ENCODE measurements at regions not wholly inside any gene's neighbourhood (a gene's known extent, or its start where the extent isn't known, plus 50 kb on each side); places are given as distances from the start of the nearest gene placed in this dataset.

DNA sequence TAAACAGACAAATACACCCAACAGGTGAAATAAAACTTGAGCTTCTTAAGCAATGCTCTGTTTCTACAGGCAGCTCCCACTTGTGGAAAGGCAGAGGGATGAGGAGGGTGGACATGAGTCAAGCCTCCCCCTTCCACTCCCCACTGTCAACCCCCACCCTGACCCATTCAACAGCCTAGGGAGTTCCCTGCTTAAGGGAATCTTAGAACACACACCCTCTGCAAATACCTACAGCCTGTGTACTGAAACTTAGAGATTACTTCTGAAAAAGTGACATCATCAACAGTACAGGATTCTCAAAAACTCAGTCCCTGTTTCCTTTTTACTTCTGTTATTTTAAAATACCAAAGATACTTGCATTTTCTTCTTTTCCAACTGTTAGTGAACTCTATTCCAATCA, 345.4 kb downstream of the SOX9 start:
- no peak for TF ChIP-seq PPARA (CRISPR knock-in tag; IDR thresholded peaks at IDR 0.05; ENCODE audit: borderline replicate concordance)
- TF ChIP-seq, protein P1, sequence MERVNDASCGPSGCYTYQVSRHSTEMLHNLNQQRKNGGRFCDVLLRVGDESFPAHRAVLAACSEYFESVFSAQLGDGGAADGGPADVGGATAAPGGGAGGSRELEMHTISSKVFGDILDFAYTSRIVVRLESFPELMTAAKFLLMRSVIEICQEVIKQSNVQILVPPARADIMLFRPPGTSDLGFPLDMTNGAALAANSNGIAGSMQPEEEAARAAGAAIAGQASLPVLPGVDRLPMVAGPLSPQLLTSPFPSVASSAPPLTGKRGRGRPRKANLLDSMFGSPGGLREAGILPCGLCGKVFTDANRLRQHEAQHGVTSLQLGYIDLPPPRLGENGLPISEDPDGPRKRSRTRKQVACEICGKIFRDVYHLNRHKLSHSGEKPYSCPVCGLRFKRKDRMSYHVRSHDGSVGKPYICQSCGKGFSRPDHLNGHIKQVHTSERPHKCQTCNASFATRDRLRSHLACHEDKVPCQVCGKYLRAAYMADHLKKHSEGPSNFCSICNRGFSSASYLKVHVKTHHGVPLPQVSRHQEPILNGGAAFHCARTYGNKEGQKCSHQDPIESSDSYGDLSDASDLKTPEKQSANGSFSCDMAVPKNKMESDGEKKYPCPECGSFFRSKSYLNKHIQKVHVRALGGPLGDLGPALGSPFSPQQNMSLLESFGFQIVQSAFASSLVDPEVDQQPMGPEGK (CRISPR knock-in tag; IDR thresholded peaks at IDR 0.05; ENCODE audit: borderline replicate concordance) = no peak
- TF ChIP-seq TOX (CRISPR knock-in tag; IDR thresholded peaks at IDR 0.05; ENCODE audit: borderline replicate concordance) = no peak
- TF ChIP-seq CSDC2 (CRISPR knock-in tag; IDR thresholded peaks at IDR 0.05) = no peak
- no peak for TF ChIP-seq ARNTL (CRISPR knock-in tag; IDR thresholded peaks at IDR 0.05; ENCODE audit: borderline replicate concordance, low read depth)
- TF ChIP-seq ZNF70 (CRISPR knock-in tag; IDR thresholded peaks at IDR 0.05) = no peak
- no peak for TF ChIP-seq TCF4 (CRISPR knock-in tag; IDR thresholded peaks at IDR 0.05; ENCODE audit: borderline replicate concordance)
- TF ChIP-seq BACH2 (CRISPR knock-in tag; IDR thresholded peaks at IDR 0.05; ENCODE audit: borderline replicate concordance) = no peak
- TF ChIP-seq ISL1 (CRISPR knock-in tag; IDR thresholded peaks at IDR 0.05) = no peak
- TF ChIP-seq, protein P2, sequence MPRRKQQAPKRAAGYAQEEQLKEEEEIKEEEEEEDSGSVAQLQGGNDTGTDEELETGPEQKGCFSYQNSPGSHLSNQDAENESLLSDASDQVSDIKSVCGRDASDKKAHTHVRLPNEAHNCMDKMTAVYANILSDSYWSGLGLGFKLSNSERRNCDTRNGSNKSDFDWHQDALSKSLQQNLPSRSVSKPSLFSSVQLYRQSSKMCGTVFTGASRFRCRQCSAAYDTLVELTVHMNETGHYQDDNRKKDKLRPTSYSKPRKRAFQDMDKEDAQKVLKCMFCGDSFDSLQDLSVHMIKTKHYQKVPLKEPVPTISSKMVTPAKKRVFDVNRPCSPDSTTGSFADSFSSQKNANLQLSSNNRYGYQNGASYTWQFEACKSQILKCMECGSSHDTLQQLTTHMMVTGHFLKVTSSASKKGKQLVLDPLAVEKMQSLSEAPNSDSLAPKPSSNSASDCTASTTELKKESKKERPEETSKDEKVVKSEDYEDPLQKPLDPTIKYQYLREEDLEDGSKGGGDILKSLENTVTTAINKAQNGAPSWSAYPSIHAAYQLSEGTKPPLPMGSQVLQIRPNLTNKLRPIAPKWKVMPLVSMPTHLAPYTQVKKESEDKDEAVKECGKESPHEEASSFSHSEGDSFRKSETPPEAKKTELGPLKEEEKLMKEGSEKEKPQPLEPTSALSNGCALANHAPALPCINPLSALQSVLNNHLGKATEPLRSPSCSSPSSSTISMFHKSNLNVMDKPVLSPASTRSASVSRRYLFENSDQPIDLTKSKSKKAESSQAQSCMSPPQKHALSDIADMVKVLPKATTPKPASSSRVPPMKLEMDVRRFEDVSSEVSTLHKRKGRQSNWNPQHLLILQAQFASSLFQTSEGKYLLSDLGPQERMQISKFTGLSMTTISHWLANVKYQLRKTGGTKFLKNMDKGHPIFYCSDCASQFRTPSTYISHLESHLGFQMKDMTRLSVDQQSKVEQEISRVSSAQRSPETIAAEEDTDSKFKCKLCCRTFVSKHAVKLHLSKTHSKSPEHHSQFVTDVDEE (CRISPR knock-in tag; IDR thresholded peaks at IDR 0.05) = no peak
- TF ChIP-seq ZNF565 (CRISPR knock-in tag; conservative IDR thresholded peaks at IDR 0.05; ENCODE audit: low read depth) = no peak
- no peak for TF ChIP-seq RARB (CRISPR knock-in tag; IDR thresholded peaks at IDR 0.05)
